ENCODE measurements at regions not wholly inside any gene's neighbourhood (a gene's known extent, or its start where the extent isn't known, plus 50 kb on each side); places are given as distances from the start of the nearest gene placed in this dataset.
"Not testable (repeated sequence)": the region's sequence is repeated elsewhere in the genome, so short reads cannot be mapped to it uniquely, and the experiment has no call there.

DNA sequence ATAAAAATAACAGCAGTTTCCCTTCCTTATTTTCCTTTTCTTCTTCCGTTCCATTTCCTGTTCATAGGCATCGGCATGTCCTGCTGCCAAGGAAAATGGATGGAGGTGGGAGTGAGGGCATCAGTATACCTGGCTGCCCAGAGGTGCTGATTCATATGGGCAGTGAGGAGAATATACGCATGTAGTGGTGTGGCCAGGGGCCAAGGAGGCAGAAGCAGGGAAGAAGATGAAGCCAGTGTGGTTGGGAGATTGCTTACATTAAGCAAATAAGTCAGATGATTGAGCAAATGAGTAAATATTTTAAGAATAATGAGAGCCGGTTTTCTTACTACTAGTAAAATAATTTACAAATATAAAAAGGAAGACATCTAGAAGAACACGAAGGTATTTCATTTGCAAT lies 344.9 kb upstream of the PAPPA start:
- TF ChIP-seq EZH2 (IDR thresholded peaks at IDR 0.05; ENCODE audit: borderline replicate concordance, low read depth, low read length, severe bottlenecking), result no peak
- TF ChIP-seq, protein P1, sequence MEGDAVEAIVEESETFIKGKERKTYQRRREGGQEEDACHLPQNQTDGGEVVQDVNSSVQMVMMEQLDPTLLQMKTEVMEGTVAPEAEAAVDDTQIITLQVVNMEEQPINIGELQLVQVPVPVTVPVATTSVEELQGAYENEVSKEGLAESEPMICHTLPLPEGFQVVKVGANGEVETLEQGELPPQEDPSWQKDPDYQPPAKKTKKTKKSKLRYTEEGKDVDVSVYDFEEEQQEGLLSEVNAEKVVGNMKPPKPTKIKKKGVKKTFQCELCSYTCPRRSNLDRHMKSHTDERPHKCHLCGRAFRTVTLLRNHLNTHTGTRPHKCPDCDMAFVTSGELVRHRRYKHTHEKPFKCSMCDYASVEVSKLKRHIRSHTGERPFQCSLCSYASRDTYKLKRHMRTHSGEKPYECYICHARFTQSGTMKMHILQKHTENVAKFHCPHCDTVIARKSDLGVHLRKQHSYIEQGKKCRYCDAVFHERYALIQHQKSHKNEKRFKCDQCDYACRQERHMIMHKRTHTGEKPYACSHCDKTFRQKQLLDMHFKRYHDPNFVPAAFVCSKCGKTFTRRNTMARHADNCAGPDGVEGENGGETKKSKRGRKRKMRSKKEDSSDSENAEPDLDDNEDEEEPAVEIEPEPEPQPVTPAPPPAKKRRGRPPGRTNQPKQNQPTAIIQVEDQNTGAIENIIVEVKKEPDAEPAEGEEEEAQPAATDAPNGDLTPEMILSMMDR (IDR thresholded peaks at IDR 0.05; ENCODE audit: borderline replicate concordance, extremely low read depth, low read length, poor library complexity, severe bottlenecking), result no peak
- ATAC-seq (ENCODE audit: insufficient read depth, low read depth) (no peak), DNase-seq (no peak)
- Histone ChIP-seq H3K27me3 (ENCODE audit: insufficient read depth, low read length, poor library complexity) (no peaks in the 10 kb centered on the region), H3K4me1 (ENCODE audit: insufficient read depth, low read length) (no peaks in the 10 kb centered on the region), H3K79me2 (ENCODE audit: insufficient read depth, low read length) (no peaks in the 10 kb centered on the region), H4K20me1 (ENCODE audit: insufficient read depth, low read length) (no peaks in the 10 kb centered on the region), H3K4me3 (ENCODE audit: low read depth in 1 of 2, low read length in 2 of 2) (no peak overlapping the region), H2AFZ (ENCODE audit: low read depth, low read length) (no peak overlapping the region), H3K4me2 (ENCODE audit: insufficient read depth, low read length) (no peak overlapping the region), H3K36me3 (ENCODE audit: insufficient read depth, low read length) (no peaks in the 10 kb centered on the region), H3K9me3 (ENCODE audit: insufficient read depth, low read length, severe bottlenecking) (no peaks in the 10 kb centered on the region), H3K9ac (ENCODE audit: low read depth, low read length) (no peak overlapping the region), H3K27ac (ENCODE audit: low read length) (no peak overlapping the region)

DNA sequence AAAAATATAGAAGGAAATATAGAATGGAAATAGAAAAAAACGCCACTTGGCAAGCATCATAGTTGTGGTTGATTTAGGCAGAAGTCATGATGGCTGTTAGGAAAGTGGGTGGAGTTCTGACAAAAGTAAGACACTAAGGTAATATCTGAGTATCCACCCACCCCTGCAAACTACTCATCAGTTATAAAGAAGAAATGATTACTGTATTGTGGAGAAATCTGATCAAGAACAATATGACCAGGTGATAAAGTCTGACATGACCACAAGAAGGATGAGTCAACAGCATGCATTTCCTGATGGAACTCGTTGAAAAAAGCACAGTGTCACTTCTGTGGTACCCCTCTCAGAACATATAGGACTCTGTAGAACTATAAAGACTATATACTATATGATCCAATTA lies 343.4 kb upstream of the PAPPA start:
- Histone ChIP-seq H3K4me2 (ENCODE audit: insufficient read depth, low read length) (no peak overlapping the region), H3K4me1 (ENCODE audit: insufficient read depth, low read length) (no peaks in the 10 kb centered on the region), H3K79me2 (ENCODE audit: insufficient read depth, low read length) (no peaks in the 10 kb centered on the region), H3K27ac (ENCODE audit: low read length) (no peak overlapping the region), H3K27me3 (ENCODE audit: insufficient read depth, low read length, poor library complexity) (no peaks in the 10 kb centered on the region), H3K36me3 (ENCODE audit: insufficient read depth, low read length) (no peaks in the 10 kb centered on the region), H3K9ac (ENCODE audit: low read depth, low read length) (no peak overlapping the region), H2AFZ (ENCODE audit: low read depth, low read length) (no peak overlapping the region), H3K9me3 (ENCODE audit: insufficient read depth, low read length, severe bottlenecking) (no peaks in the 10 kb centered on the region), H3K4me3 (ENCODE audit: low read depth in 1 of 2, low read length in 2 of 2) (no peak overlapping the region), H4K20me1 (ENCODE audit: insufficient read depth, low read length) (no peaks in the 10 kb centered on the region)
- TF ChIP-seq EZH2 (IDR thresholded peaks at IDR 0.05; ENCODE audit: borderline replicate concordance, low read depth, low read length, severe bottlenecking), result no peak
- no peak for DNase-seq
- no peak for ATAC-seq (ENCODE audit: insufficient read depth, low read depth)

DNA sequence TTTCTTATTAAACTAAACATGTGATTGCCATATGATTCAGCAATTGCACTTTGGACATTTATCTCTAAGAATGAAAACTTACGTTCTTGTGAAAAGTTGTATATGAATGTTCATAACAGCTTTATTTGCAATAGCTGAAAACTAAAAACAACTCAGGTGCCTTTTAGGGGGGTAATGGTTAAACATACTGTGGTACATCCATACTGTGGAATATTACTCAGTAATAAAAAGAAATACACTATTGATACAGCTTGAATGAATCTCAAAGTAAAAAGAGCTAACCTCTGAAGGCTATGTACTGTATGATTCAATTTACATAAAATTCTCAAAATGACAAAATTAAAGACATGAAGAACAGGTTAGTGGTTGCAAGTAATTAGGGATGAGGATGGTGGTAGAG lies 339.5 kb upstream of the PAPPA start:
- ATAC-seq (ENCODE audit: insufficient read depth, low read depth) (no peak), DNase-seq (no peak)
- Histone ChIP-seq H3K4me3 (ENCODE audit: low read depth in 1 of 2, low read length in 2 of 2) (no peak overlapping the region), H3K36me3 (ENCODE audit: insufficient read depth, low read length) (no peaks in the 10 kb centered on the region), H4K20me1 (ENCODE audit: insufficient read depth, low read length) (no peaks in the 10 kb centered on the region), H3K9me3 (ENCODE audit: insufficient read depth, low read length, severe bottlenecking) (no peaks in the 10 kb centered on the region), H3K27ac (ENCODE audit: low read length) (no peak overlapping the region), H2AFZ (ENCODE audit: low read depth, low read length) (no peak overlapping the region), H3K4me2 (ENCODE audit: insufficient read depth, low read length) (no peak overlapping the region), H3K9ac (ENCODE audit: low read depth, low read length) (no peak overlapping the region), H3K79me2 (ENCODE audit: insufficient read depth, low read length) (no peaks in the 10 kb centered on the region), H3K4me1 (ENCODE audit: insufficient read depth, low read length) (no peaks in the 10 kb centered on the region), H3K27me3 (ENCODE audit: insufficient read depth, low read length, poor library complexity) (no peaks in the 10 kb centered on the region)
- TF ChIP-seq, protein P1 (IDR thresholded peaks at IDR 0.05; ENCODE audit: borderline replicate concordance, extremely low read depth, low read length, poor library complexity, severe bottlenecking), result no peak
- TF ChIP-seq EZH2 (IDR thresholded peaks at IDR 0.05; ENCODE audit: borderline replicate concordance, low read depth, low read length, severe bottlenecking), result no peak

DNA sequence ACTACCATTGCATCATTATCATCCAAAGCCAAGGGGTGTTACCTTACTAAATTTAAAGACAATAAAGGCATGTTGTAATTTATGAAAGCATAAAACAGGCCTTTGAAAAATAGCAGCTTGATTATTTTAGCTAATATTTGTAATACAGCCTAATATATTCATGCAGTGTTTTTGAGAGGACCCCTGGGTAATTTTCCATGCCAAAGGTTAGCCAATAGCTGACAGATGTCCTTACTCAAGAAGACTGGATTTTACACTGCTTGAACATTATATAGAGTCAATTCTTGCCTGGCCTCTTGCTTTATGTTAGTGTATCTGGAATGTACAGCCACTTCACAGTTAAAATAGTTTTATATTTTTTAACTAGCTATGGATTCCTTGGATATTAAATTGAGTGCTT lies 337.8 kb upstream of the PAPPA start:
- no peaks in the 10 kb centered on the region for H3K36me3 ChIP-seq (ENCODE audit: insufficient read depth, low read length)
- H3K9me3 ChIP-seq (ENCODE audit: insufficient read depth, low read length, severe bottlenecking), result no peaks in the 10 kb centered on the region
- H3K4me3 ChIP-seq (ENCODE audit: low read depth in 1 of 2, low read length in 2 of 2), result no peak overlapping the region
- TF ChIP-seq, protein P1 (IDR thresholded peaks at IDR 0.05; ENCODE audit: borderline replicate concordance, extremely low read depth, low read length, poor library complexity, severe bottlenecking), result no peak
- no peak for TF ChIP-seq EZH2 (IDR thresholded peaks at IDR 0.05; ENCODE audit: borderline replicate concordance, low read depth, low read length, severe bottlenecking)
- H3K4me1 ChIP-seq (ENCODE audit: insufficient read depth, low read length), result no peaks in the 10 kb centered on the region
- no peak overlapping the region for H3K4me2 ChIP-seq (ENCODE audit: insufficient read depth, low read length)
- no peak overlapping the region for H2AFZ ChIP-seq (ENCODE audit: low read depth, low read length)
- no peaks in the 10 kb centered on the region for H3K79me2 ChIP-seq (ENCODE audit: insufficient read depth, low read length)
- ATAC-seq (ENCODE audit: insufficient read depth, low read depth) (no peak), DNase-seq (no peak)
- no peaks in the 10 kb centered on the region for H3K27me3 ChIP-seq (ENCODE audit: insufficient read depth, low read length, poor library complexity)
- no peaks in the 10 kb centered on the region for H4K20me1 ChIP-seq (ENCODE audit: insufficient read depth, low read length)
- no peak overlapping the region for H3K9ac ChIP-seq (ENCODE audit: low read depth, low read length)
- H3K27ac ChIP-seq (ENCODE audit: low read length), result no peak overlapping the region

DNA sequence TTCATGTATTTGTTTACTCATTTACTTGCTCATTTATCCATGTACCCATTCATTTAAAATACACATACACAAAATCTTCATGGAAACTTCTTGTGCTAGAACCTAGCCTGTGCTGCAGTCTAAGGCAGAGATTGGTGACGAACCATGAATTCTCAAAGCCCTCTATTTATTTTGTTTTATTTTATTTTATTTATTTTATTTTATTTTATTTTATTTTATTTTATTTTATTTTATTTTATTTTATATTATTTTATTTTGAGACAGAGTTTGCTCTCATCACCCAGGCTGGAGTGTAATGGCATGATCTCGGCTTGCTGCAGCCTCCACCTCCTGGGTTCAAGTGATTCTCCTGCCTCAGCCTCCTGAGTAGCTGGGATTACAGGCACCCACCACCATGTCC lies 334.9 kb upstream of the PAPPA start:
- not testable (repeated sequence) for H3K4me1 ChIP-seq (ENCODE audit: insufficient read depth, low read length); ATAC-seq (ENCODE audit: insufficient read depth, low read depth); H2AFZ ChIP-seq (ENCODE audit: low read depth, low read length); H3K36me3 ChIP-seq (ENCODE audit: insufficient read depth, low read length); H4K20me1 ChIP-seq (ENCODE audit: insufficient read depth, low read length); H3K27ac ChIP-seq (ENCODE audit: low read length); H3K9me3 ChIP-seq (ENCODE audit: insufficient read depth, low read length, severe bottlenecking); H3K4me2 ChIP-seq (ENCODE audit: insufficient read depth, low read length); DNase-seq; H3K9ac ChIP-seq (ENCODE audit: low read depth, low read length); H3K4me3 ChIP-seq (ENCODE audit: low read depth in 1 of 2, low read length in 2 of 2); H3K27me3 ChIP-seq (ENCODE audit: insufficient read depth, low read length, poor library complexity); H3K79me2 ChIP-seq (ENCODE audit: insufficient read depth, low read length)

All from DND-41 (cell line).